Neural cell (in vitro differentiated cells): ENCODE measurements at regions not wholly inside any gene's neighbourhood (a gene's known extent, or its start where the extent isn't known, plus 50 kb on each side); places are given as distances from the start of the nearest gene placed in this dataset.

Experiments
- CTCF ChIP-seq: fragments of 450-650 bp; IDR thresholded peaks from 2 replicates; pipeline ENCODE4 v1.5.1; 2014; ENCODE audit warnings: antibody characterized with exemption, mild to moderate bottlenecking, moderate library complexity; ENCODE audit not compliant: poor library complexity, severe bottlenecking
- EZH2 ChIP-seq: fragments of 200-600, 300-800 bp; shearing (Covaris generic), sonication (generic); IDR thresholded peaks from 2 replicates; pipeline ENCODE4 v1.6.1; 2014; ENCODE audit warnings: antibody characterized with exemption, low read length, borderline replicate concordance, mild to moderate bottlenecking; ENCODE audit not compliant: insufficient read depth, poor library complexity, severe bottlenecking
- MXI1 ChIP-seq: fragments of 450-650 bp; conservative IDR thresholded peaks from 2 replicates; pipeline ENCODE4 v1.6.1; 2014; ENCODE audit warnings: antibody characterized with exemption, mild to moderate bottlenecking; ENCODE audit not compliant: poor library complexity, severe bottlenecking
- SMC3 ChIP-seq: fragments of 450-650 bp; conservative IDR thresholded peaks from 2 replicates; pipeline ENCODE4 v1.6.1; 2014; ENCODE audit warnings: antibody characterized with exemption, mild to moderate bottlenecking, moderate library complexity; ENCODE audit not compliant: poor library complexity
- TAF1 ChIP-seq: IDR thresholded peaks from 2 replicates; pipeline ENCODE4 v1.6.1; 2012; ENCODE audit warnings: low read depth

- TF ChIP-seq SMC3: no peak
- TF ChIP-seq CTCF: no peak
- no peak for TF ChIP-seq MXI1
- TF ChIP-seq EZH2: no peak
- no peak for TF ChIP-seq TAF1
These were observed 83.3 kb upstream of the ANO1 start for GRCh38 chr11:69994810-69995209.
